ENCODE measurements at regions not wholly inside any gene's neighbourhood (a gene's known extent, or its start where the extent isn't known, plus 50 kb on each side); places are given as distances from the start of the nearest gene placed in this dataset.

DNA sequence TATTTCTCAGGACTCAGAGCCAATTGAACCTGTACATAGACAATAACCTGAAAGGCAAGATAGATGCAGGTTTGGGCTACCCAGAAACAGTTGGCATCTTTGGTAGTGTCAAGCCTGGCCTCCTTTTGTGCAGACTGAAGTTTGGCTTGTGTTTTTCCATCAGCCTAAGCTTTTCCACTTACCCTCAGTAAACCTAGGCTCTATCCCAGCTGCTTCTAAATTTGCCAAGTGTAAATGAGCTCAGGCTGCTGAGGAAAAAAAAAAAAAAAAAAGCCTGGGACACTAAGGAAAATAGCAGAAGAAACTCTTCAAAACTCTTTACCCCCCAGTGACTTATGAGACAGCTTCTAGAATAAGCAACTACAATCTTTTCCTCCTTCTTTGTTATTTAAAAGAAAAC, 316.3 kb upstream of the SORCS1 start:
- TF ChIP-seq, protein P1, sequence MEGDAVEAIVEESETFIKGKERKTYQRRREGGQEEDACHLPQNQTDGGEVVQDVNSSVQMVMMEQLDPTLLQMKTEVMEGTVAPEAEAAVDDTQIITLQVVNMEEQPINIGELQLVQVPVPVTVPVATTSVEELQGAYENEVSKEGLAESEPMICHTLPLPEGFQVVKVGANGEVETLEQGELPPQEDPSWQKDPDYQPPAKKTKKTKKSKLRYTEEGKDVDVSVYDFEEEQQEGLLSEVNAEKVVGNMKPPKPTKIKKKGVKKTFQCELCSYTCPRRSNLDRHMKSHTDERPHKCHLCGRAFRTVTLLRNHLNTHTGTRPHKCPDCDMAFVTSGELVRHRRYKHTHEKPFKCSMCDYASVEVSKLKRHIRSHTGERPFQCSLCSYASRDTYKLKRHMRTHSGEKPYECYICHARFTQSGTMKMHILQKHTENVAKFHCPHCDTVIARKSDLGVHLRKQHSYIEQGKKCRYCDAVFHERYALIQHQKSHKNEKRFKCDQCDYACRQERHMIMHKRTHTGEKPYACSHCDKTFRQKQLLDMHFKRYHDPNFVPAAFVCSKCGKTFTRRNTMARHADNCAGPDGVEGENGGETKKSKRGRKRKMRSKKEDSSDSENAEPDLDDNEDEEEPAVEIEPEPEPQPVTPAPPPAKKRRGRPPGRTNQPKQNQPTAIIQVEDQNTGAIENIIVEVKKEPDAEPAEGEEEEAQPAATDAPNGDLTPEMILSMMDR (conservative IDR thresholded peaks at IDR 0.05; ENCODE audit: low read depth in 2 of 2), result no peak
- no peak for TF ChIP-seq POLR2AphosphoS5 (IDR thresholded peaks at IDR 0.05; ENCODE audit: low read depth)

All from GM23338 (cell line).